ENCODE measurements at regions not wholly inside any gene's neighbourhood (a gene's known extent, or its start where the extent isn't known, plus 50 kb on each side); places are given as distances from the start of the nearest gene placed in this dataset.

- no peaks in the 10 kb centered on the region for H3K9me3 ChIP-seq (ENCODE audit: low read length)
- no peak for TF ChIP-seq CTCF (conservative IDR thresholded peaks at IDR 0.05; ENCODE audit: low read length)
- no peak for TF ChIP-seq EZH2phosphoT487 (IDR thresholded peaks at IDR 0.05; ENCODE audit: borderline replicate concordance, low read depth, low read length)
- no peaks in the 10 kb centered on the region for H3K79me2 ChIP-seq (ENCODE audit: insufficient read depth, low read depth, low read length)
- no peaks in the 10 kb centered on the region for H3K9me2 ChIP-seq (ENCODE audit: insufficient read depth, low read length)
- DNase-seq (ENCODE audit: low spot score), result no peak
- H3K4me1 ChIP-seq (ENCODE audit: insufficient read depth, low read length, poor library complexity, severe bottlenecking), result no peaks in the 10 kb centered on the region
- no peak overlapping the region for H3K4me3 ChIP-seq (ENCODE audit: low read depth, low read length, poor library complexity, severe bottlenecking)
- intact Hi-C loops (cut with micrococcal nuclease; ENCODE audit: unreplicated experiment), result no loop called here
- H3K36me3 ChIP-seq (ENCODE audit: insufficient read depth, low read length), result no peaks in the 10 kb centered on the region
- no peaks in the 10 kb centered on the region for H4K20me1 ChIP-seq (ENCODE audit: insufficient read depth, low read length)
- POLR2A ChIA-PET, result no interaction called here
- no peak overlapping the region for H2AFZ ChIP-seq (ENCODE audit: low read length)
- no peak overlapping the region for H3K27ac ChIP-seq (ENCODE audit: low read depth, low read length, poor library complexity, severe bottlenecking)
- H3K4me2 ChIP-seq (ENCODE audit: low read length), result no peak overlapping the region
- CTCF ChIA-PET (ENCODE audit: unreplicated experiment), result no interaction called here
- BruUV-seq (replicated peaks), result no TSS peak
These were observed 1192.7 kb downstream of the KCNT2 start for GRCh38 chr1:195415584-195415983.

GRCh38 chr1:195394567-195394966 lies 1213.7 kb downstream of the KCNT2 start:
- BruUV-seq (replicated peaks), result no TSS peak
- no peak overlapping the region for H3K4me2 ChIP-seq (ENCODE audit: low read length)
- H3K36me3 ChIP-seq (ENCODE audit: insufficient read depth, low read length), result no peaks in the 10 kb centered on the region
- CTCF ChIA-PET (ENCODE audit: unreplicated experiment), result no interaction called here
- H3K27ac ChIP-seq (ENCODE audit: low read depth, low read length, poor library complexity, severe bottlenecking), result no peak overlapping the region
- no peak for DNase-seq (ENCODE audit: low spot score)
- H2AFZ ChIP-seq (ENCODE audit: low read length), result no peak overlapping the region
- POLR2A ChIA-PET, result interaction anchor here (0.6 kb wide), 1 partner anchor 17 kb away, joined by 3 read pairs; no protein-coding TSS in a partner anchor
- no peak for TF ChIP-seq EZH2phosphoT487 (IDR thresholded peaks at IDR 0.05; ENCODE audit: borderline replicate concordance, low read depth, low read length)
- no peak for TF ChIP-seq CTCF (conservative IDR thresholded peaks at IDR 0.05; ENCODE audit: low read length)
- H3K4me3 ChIP-seq (ENCODE audit: low read depth, low read length, poor library complexity, severe bottlenecking), result no peak overlapping the region
- H4K20me1 ChIP-seq (ENCODE audit: insufficient read depth, low read length), result no peaks in the 10 kb centered on the region
- no peaks in the 10 kb centered on the region for H3K79me2 ChIP-seq (ENCODE audit: insufficient read depth, low read depth, low read length)
- no peaks in the 10 kb centered on the region for H3K9me3 ChIP-seq (ENCODE audit: low read length)
- intact Hi-C loops (cut with micrococcal nuclease; ENCODE audit: unreplicated experiment), result no loop called here
- H3K4me1 ChIP-seq (ENCODE audit: insufficient read depth, low read length, poor library complexity, severe bottlenecking), result no peaks in the 10 kb centered on the region
- H3K9me2 ChIP-seq (ENCODE audit: insufficient read depth, low read length), result no peaks in the 10 kb centered on the region

- Histone ChIP-seq H3K4me3 (ENCODE audit: low read depth, low read length, poor library complexity, severe bottlenecking) (no peak overlapping the region), H2AFZ (ENCODE audit: low read length) (no peak overlapping the region), H3K36me3 (ENCODE audit: insufficient read depth, low read length) (no peaks in the 10 kb centered on the region), H3K9me2 (ENCODE audit: insufficient read depth, low read length) (no peaks in the 10 kb centered on the region), H3K4me2 (ENCODE audit: low read length) (no peak overlapping the region), H3K27ac (ENCODE audit: low read depth, low read length, poor library complexity, severe bottlenecking) (no peak overlapping the region), H3K4me1 (ENCODE audit: insufficient read depth, low read length, poor library complexity, severe bottlenecking) (no peaks in the 10 kb centered on the region), H3K79me2 (ENCODE audit: insufficient read depth, low read depth, low read length) (no peaks in the 10 kb centered on the region), H3K9me3 (ENCODE audit: low read length) (no peaks in the 10 kb centered on the region), H4K20me1 (ENCODE audit: insufficient read depth, low read length) (no peaks in the 10 kb centered on the region)
- TF ChIP-seq CTCF (conservative IDR thresholded peaks at IDR 0.05; ENCODE audit: low read length) (peak; percentile 61), EZH2phosphoT487 (IDR thresholded peaks at IDR 0.05; ENCODE audit: borderline replicate concordance, low read depth, low read length) (no peak)
- ChIA-PET POLR2A (interaction anchor here (0.5 to 0.7 kb wide), 4 partner anchors 13 to 595 kb away, joined by 3 to 5 read pairs (median 4); no protein-coding TSS in a partner anchor), CTCF (ENCODE audit: unreplicated experiment) (no interaction called here)
- intact Hi-C loops (cut with micrococcal nuclease; ENCODE audit: unreplicated experiment), result no loop called here
- BruUV-seq (replicated peaks), result no TSS peak
- DNase-seq (ENCODE audit: low spot score), result peak; percentile 1
These were observed 1232.0 kb downstream of the KCNT2 start for GRCh38 chr1:195376190-195376589.
